DMS 273 (cell line): ENCODE measurements at regions not wholly inside any gene's neighbourhood (a gene's known extent, or its start where the extent isn't known, plus 50 kb on each side); places are given as distances from the start of the nearest gene placed in this dataset.

Experiments used
- DNase-seq: peaks from one replicate; lab custom pipeline; 2025; ENCODE audit not compliant: unreplicated experiment; lab: John Stamatoyannopoulos, UW

DNA sequence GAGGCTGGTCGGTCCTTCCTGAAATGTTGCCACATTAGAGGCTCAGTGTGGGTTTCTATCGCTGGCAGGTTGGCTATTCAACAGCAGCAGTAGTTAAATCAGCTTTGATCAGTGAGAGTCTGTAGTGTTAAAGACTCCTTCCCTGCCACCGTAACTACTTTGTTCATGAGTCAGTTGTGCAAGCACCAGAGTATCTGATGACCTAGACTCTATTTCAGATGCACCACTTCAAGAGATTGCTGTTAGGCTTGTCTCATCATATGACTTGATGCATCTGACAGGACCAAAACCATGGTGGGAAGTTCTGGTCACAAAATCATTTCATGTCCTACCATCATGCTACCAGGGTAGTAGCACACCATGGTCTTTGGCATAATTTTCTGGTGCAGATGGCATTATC is 482.7 kb upstream of the MPDZ start:
- DNase-seq = no peak

- DNase-seq = no peak
These were observed 480.1 kb upstream of the MPDZ start for GRCh38 chr9:13759551-13759950.

DNA sequence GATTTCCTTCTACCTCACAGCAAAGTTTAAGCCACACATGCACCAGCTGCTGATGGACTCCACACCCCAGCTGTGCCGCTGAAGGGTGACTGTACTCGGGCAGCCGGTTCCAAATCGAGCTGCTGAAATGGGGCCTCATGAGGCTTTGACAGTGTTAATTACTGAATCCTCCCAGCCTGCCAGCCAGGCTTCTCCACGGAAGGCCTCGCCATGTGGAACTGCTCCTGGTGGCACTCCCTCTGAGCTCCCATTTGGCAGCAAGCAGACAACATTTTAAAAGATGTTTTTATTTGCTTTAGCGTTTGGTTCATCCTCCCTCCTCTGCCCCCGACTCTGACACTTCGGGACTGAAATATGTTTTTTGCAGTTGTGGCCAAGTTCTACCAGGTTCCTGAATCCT is 479.4 kb upstream of the MPDZ start:
- DNase-seq = peak; percentile 37

GRCh38 chr9:13756943-13757342 is 477.5 kb upstream of the MPDZ start:
- DNase-seq = no peak

DNA sequence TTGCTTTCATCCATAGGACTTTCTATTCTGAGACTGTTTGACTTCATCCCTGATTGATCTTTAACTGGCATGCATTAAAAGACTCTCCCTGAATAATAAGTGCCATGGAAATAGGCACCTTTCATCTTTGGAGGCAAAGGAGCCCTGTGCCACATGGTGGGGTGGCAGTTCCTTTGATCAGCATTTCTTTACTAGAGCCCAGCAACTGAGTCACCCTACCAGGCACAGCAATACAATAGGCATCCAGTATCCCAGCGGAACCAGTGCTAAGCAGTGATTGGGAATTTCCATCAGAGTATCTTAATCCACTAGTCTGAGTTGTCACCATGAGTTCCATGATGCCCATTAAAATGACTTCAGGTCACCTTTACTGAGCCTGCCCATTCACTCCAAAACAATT is 476.1 kb upstream of the MPDZ start:
- DNase-seq = no peak

DNA sequence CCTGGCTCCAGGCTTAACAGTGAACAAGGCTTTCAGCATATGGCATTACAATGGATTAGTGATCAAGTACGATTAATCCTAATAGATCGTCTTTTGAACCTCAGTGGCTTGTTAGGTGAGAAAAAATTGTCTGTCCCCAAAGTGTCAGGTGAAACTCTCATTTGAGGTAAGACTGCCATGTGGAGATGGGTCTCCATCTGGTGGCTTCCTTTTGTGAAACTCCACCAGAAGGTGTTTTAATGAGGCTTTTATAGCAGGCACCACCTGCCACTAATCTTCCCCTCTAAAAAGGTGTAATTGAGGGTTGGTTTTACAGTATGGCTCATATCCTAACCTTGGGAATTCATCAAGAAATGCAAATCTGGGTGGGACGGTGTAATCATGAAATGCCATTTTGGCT is 471.1 kb upstream of the MPDZ start:
- DNase-seq = peak; percentile 63

DNA sequence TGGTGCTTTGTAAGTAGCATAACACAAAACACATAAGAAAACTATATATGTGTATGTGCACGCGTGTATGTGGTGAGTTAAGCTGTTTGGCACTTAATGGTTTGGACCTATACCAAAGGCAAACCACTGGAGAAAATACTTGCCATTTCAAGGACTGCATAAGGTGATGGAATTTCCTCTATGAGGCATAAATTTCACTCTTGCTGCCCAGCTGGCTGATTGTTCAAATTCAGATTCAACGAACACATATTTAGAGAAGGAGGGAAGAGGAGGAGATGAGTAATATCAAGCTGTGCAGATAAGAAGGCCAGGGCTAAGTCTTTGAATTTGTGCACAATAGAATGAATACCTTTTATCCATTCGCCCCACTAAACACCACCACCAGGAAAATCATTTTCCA is 470.6 kb upstream of the MPDZ start:
- no peak for DNase-seq

GRCh38 chr9:13746876-13747275 is 467.4 kb upstream of the MPDZ start:
- DNase-seq = no peak

DNA sequence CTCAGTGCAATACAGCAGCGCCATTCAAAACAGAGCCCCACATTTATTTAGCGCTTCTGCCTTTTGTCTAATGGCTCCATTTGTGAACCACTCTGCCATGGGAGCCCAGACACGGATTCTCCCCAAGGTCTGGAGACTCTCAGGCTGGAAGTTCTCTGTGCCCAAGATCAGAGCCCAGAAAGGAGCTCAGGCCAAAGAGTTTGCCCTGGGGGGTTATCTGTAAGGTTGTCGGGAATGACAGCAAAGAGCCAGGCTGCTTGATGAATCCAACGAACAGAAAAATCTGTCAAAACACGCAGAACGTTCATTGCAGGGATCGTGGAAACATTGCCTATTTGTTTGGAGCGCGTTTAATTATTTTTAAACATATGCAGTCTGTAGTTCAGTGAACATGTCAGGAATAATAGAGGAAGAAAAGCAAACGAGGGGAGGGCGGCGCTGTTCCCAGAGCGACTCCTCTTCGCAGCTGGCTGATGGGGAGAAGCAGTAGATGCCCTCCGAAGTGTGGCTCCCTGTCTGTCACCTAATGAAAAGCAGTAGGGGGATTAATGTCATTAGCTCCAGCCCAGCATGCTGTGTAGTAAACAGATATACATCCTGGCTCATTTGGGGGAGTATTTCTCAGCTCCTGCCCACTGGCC is 464.9 kb upstream of the MPDZ start:
- no peak for DNase-seq

DNA sequence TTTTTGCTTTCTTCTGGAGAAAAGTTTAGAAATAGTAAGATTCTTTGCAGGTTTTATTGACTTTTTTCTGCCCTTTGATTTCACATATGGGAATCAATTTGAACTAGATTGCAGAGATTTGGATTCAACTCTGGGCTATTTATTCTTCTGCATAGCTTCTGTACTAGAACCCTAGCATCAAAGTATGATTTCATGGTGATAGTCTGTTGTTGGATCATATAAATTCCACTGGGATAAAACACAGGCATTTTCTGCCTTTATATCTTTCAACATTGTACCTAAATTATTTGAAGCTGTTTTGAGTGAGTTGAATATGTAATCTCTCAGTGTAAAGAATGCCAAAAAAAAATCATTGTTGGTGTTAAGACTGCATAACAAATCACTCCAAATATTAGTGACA is 458.4 kb upstream of the MPDZ start:
- DNase-seq = no peak

DNA sequence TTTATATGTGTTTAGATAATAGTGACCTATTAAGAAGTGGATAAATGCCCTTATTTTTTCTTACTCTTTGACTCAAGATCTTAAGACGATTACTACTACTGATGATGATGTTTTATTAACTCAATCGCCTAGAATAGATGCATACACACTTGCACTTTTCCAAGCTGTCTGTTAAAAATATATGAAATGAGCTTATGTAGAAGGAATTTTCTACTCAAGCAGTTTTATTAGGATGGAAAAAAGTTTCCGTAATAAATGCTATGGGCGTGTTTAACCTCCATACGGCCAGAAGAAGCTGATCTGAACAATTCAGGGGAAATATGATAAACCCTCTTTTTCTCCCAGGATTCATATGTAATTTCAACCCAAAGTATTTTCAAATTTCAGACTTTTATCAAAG is 455.7 kb upstream of the MPDZ start:
- DNase-seq = no peak

- no peak for DNase-seq
These were observed 455.1 kb upstream of the MPDZ start for GRCh38 chr9:13734601-13735000.

DNA sequence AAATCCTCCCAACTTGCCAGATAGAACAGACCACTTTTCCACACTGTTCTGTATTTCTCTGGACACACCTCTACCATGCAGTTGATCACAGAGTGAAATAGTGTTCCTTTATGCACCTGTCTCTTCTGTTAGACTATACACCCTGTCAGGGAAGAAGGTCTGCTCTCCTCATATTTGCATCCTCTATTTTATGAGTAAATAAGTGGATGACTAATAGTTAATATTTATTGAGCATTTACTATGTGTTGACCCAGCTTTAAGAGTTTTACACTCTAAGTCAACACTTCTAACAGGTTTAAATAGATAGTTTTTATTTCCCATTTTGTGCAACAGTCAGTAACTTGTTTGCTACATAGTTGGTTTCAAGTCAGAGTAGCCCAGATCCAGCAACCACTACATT is 452.8 kb upstream of the MPDZ start:
- no peak for DNase-seq

GRCh38 chr9:13731637-13732036 is 452.1 kb upstream of the MPDZ start:
- no peak for DNase-seq

DNA sequence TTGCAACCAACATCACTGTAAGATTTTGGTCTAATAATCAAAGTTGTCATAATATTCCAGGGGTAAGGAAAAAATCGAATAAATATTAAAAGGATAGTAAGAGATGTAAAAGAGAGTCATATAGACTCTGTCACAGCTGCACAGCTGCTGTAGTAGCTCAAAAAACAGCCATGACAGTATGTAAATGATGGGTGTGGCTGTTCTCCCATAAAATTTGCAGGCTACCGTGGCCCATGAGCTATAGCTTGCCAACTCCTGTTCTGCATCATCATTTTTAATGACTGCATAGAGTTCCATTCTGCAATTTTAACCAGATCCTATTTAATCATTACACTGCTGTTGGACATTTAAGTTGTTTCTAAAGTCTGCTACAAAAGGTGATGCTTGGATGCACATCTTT is 450.5 kb upstream of the MPDZ start:
- no peak for DNase-seq

- DNase-seq = no peak
These were observed 449.7 kb upstream of the MPDZ start for GRCh38 chr9:13728917-13729811.

- peak; percentile 90 for DNase-seq
These were observed 448.6 kb upstream of the MPDZ start for GRCh38 chr9:13728131-13728530.

- DNase-seq = no peak
These were observed 447.3 kb upstream of the MPDZ start for GRCh38 chr9:13726746-13727145.

- DNase-seq = no peak
These were observed 446.0 kb upstream of the MPDZ start for GRCh38 chr9:13725516-13725915.

DNA sequence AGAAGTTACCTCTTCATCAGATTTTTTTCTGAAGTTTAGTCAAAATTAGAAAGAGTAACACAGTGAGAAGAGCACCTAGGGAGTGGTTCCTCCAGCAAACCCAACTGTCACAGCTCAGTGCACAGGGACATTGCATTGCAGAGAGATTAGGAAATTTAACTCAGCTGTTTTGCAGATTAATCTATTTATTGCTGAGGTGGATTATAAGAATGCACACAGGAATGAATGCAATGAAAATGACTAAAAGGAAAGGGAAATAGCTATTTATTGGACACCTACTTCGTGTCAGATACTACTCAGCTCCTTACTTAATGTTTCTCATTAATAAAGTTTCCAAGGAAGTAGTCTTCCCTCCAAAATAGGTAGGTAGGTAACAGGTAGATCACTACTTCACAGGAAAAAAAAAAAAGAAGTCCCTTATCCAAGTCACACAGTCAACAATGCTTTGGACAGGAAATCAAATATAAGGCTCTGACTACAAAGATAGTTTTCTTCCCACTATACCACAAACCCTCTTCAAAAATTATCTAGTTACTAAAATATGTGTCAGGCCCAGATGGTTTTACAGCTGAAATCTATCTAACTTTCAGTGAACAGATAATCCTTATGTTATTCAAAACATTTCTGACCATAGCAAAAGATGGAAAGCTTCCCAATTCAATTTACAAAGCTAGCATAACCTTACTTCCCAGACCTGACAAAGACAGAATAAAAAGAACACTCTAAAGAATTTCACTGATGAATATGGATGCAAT is 442.2 kb upstream of the MPDZ start:
- DNase-seq = no peak

- DNase-seq = no peak
These were observed 440.6 kb upstream of the MPDZ start for GRCh38 chr9:13719981-13720676.
